Left ventricle myocardium superior (tissue), 1 donor: ENCODE measurements at regions not wholly inside any gene's neighbourhood (a gene's known extent, or its start where the extent isn't known, plus 50 kb on each side); places are given as distances from the start of the nearest gene placed in this dataset.
A peak's percentile ranks its signal among the peaks of the same experiment; 100 is the strongest.
"Not testable (repeated sequence)": the region's sequence is repeated elsewhere in the genome, so short reads cannot be mapped to it uniquely, and the experiment has no call there.

ENCODE experiments used
- ATAC-seq: fragments of 200-7000 bp; cut with Tn5 transposase; one replicate; pipeline ENCODE4 v1.9.1; 2020; ENCODE audit warnings: mild to moderate bottlenecking, moderate library complexity
- DNase-seq: peaks from one replicate; pipeline ENCODE4 v3.0.0-alpha.2; 2020
- intact Hi-C: fragments of 100-400 bp; cut with micrococcal nuclease; formaldehyde crosslinking; loops from one replicate; pipeline ENCODE4 v1.11.0; 2022
- donor health status: DM: no; HTN: yes; CAD: no; lungs with severe emphysema.

DNA sequence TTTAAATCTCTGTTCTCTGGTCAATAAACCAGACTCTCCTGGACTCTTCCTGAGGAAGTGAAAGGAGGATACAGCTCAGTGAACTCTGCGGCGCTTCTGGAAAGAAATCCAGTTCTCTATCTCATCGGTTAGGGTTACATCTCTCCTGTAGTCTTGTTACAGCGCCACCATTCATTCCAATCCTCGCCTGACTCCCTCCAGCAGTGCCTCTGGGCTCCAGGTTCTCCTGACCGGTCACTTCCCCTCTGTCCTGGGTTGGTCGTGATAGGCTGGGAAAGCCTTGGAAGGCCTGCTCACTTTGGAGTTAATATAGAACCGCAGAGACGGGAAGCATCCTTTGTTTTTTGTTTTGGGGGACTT is 97.0 kb upstream of the STOX2 start:
- ATAC-seq: peak; percentile 75
- DNase-seq: no peak
- intact Hi-C loops: no loop called here

DNA sequence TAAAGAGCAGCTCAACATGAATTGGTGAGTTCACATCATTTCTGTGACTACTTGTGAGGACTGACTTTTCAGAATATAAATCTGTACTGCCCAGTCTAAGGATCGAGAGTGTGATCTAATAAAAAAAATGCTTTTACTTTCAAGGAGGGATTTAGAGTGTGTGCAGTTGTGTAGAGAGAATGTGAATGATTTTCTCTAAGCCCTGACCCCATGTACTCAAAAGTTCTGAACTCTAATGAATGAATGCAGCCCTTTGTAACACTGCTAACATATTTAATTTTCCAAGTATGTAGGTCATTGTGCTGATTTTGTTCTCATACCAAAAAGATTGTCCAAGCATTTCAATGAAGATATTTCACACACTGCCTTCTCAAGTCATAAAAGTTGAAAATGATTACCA is 92.5 kb upstream of the STOX2 start:
- no peak for ATAC-seq
- DNase-seq: no peak
- intact Hi-C loops: no loop called here

DNA sequence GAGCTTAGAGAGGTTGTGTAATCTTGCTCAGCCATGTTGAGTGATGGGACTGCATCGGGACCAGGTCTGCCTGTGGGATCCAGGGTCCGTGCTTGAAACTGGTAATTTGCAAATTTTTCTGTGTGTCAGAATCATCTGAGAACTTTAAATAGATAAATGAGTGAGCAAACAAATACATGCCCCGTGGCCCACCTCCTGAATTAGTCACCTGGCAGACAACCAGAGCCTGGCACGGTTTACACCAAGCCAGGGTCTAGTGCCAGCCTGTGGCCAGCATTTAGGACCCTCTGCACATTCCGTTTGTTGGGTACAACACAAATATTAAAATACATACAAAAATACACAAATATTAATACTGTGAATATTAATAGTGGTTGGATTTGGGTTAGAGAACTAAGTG is 90.6 kb upstream of the STOX2 start:
- intact Hi-C loops: no loop called here
- DNase-seq: no peak
- ATAC-seq: no peak

DNA sequence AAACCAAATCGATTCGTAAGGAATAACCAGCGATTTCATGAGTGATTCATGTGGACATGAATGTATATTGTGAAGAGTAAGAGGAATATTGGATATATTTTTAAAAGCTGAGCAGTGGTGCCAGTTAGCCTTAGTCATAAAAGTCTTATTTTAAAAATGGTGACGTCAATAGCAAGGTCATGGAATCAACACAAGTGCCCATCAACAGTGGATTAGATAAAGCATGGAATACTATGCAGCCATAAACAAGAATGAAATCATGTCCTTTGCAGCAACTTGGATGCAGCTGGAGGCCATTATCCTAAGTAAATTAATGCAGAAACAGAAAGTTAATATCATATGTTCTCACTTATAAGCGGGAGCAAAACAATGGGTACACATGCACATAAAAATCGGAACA is 89.0 kb upstream of the STOX2 start:
- ATAC-seq (no peak), DNase-seq (no peak)
- intact Hi-C loops: no loop called here

DNA sequence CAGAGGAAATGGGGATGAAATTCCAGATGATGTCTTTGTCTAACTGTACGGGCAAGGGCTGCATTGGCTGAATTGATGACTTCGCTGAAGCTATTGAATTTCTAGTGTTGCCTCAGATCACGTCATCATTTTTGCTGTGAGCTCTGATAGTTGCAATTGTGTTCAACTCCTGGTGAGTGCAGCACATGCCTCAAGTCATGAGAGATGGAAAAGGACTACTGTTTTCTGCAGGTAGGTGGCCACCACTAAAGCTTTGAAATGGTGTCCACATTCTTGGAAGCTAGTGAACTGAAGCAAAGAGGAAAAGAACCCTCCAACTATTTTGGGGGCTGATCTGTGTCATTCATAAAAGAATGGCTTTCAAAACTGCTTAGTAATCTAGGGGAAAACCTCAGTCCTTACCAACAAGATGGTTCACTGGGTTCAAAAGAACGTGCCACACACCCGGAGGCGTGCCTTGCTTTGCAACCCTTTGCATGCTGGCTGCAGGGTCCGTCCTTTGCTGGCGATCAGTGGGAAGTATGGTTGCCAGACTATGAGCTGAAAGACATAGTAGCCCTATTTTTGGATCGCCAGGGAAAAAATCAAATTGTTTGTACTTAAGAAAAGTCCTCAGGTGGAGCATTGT is 88.1 kb upstream of the STOX2 start:
- intact Hi-C loops: no loop called here
- DNase-seq (no peak), ATAC-seq (no peak)

DNA sequence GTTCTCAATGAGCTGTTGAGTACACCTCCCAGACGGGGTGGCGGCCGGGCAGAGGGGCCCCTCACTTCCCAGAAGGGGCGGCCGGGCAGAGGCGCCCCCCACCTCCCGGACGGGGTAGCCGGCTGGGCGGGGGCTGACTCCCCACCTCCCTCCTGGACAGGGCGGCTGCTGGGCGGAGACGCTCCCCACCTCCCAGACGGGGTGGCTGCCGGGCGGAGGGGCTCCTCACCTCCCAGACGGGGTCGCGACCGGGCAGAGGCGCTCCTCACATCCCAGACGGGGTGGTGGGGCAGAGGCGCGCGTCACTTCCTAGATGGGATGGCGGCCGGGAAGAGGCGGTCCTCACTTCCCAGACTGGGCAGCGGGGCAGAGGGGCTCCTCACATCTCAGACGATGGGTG is 86.5 kb upstream of the STOX2 start:
- DNase-seq, intact Hi-C loops, ATAC-seq: not testable (repeated sequence)

DNA sequence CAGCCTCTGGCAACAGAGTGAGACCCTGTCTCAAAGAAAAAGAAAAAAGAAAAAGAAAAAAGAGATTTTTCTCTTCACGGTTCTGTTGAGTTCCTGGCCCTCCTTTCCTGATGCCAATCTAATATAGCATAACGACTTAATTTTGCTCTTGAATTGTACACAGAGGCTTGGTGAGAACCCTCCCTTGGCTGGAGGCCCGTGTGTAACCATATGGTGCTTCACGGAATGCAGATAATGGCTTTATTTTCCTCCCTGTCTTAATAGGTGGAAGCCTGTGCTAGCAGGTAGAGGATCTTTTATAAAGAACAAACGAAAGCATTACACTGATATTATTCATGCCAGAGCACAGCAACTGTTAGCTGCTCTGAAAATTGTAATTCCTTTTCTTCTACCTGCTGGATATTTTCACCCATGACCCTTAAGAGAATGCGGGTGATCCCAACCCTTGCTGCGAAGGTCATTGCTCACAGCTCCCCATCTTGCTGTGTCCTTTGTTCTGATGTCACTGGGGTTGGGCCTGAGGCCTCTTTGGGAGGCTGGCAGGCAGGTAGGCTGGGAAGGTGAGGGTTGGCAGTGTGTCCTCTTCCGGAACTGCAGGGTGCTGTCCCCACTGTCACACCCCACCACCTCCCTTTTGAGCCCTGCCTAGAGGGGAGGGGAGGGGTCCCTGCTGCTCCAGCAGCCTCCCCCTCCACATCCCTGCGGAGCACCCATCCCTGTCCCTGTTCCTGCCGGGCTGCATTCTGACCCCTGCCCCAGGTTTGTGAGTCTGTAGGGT is 83.8 kb upstream of the STOX2 start:
- DNase-seq: no peak
- intact Hi-C loops: no loop called here
- no peak for ATAC-seq

DNA sequence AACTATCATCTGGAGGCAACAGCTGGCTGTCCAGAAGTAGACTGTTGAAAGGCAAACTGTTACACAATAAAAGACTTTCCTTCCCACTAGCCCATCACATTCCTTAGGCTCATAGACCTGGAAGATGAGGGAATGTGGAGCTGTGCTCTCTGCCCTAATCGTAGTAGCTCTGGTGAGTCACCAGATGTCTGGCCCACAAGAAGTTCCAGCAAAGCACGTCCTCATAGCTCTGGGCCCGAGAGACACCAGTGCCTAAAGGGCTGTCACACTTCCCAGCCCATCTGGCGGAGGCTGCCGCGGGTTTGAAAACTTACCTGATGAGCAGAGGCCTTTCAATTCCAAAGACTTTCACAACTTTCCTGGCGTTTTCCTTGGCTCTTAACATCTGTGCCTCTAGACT is 81.7 kb upstream of the STOX2 start:
- DNase-seq (peak; percentile 57), ATAC-seq (peak; percentile 93)
- intact Hi-C loops: no loop called here

DNA sequence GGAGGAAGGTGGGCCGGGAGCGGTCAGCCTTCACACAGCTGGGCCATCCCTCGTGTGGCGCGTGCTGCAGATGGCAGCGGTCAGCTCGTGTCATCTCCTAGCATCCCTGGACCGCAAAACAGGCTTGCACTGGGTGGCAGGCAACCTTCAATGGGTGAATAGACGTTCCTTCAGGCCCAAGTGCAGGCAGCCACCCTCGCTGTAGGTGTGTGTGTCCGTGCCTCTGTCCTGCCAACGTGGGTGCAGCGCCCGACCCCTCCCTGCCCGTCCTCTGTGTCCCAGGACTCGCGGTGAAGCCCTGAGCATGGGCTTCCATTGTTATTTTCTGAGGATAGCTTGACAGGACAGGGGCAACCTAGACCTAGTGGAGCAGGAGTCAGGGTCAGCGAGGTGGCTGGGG is 79.8 kb upstream of the STOX2 start:
- no peak for DNase-seq
- intact Hi-C loops: no loop called here
- ATAC-seq: no peak

DNA sequence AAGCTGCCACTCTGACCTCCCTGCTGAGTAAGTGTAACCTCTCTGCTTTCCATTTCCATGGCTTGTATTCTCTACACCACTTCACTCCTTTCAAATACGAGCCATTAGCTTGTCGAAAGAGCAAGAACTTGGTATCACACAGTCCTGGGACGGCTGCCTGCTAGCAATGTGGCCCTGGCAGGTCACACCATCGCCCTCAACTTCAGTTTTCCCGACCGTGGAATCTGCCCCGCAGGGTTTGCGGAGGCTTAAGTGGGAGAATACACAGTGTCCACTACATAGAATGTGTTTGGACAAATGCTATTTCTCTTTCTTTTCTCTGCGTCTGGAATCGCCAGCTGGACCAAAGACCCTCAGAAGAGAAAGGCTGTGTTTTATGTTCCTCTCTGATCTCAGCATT is 78.6 kb upstream of the STOX2 start:
- ATAC-seq (no peak), DNase-seq (no peak)
- intact Hi-C loops: no loop called here

DNA sequence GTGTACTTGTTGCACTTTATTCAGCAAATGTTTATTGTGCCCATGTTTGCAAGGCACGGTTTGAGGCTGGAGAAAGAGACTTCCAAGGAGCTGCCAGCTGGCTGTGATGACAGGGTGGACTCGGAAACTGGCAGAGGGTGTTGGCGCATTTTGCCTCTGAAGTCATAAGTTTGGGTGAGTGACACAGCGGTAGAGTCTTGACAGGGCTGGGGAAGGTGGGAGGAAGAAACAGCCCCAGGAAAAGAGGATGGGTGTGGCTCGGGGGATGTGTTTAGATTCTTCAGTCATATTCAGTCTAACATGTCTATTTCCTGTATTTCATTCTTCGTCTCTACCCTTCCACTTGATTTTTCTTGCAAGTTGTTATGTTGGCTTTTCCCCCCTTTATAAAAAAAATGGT is 77.0 kb upstream of the STOX2 start:
- ATAC-seq: no peak
- intact Hi-C loops: no loop called here
- no peak for DNase-seq

DNA sequence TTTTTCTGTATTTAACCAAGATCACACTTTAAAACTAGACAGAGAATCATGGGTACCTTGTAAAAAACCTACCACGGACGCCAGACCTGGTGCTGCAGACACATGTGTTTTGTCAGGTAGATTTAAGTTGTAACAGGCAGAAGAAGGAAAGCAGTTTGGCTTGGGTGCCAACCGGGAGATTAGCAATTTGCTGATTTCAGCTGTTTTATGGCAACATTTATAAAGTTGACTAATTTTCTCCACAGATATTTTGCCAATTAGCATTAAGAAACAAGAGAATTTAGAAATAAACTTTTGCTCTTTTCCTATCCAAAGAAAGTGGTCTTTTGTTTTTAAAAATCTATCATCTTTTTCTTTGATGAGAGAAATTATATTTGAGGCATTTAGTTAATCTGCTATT is 76.3 kb upstream of the STOX2 start:
- DNase-seq (no peak), ATAC-seq (no peak)
- intact Hi-C loops: no loop called here

DNA sequence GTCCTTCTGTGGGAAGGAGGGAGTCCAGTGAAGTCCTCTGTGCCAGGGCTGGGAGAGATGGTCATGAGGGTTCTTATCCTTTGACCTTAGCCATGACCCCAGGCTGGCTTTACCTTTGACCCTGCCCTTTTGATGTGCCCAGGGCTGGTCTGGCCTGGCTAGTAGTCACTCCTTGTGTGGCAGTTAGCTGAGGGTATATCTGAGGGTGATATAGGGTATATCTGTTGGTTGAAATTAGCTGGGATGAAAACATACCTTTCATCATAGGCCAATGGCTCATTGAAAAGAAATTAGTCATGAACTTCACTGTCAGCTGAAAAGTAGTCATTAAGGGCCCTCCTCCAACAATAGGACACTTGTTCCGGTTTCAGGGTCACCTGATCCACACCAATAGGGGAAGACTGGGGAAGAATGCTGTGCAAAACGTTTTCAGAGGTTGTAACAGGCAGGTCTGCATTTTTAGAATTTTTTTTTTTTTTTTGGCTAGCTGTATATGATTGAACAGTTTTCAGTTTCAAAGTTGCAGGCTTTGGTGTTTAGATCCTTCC is 74.6 kb upstream of the STOX2 start:
- peak; percentile 25 for ATAC-seq
- no peak for DNase-seq
- intact Hi-C loops: no loop called here

DNA sequence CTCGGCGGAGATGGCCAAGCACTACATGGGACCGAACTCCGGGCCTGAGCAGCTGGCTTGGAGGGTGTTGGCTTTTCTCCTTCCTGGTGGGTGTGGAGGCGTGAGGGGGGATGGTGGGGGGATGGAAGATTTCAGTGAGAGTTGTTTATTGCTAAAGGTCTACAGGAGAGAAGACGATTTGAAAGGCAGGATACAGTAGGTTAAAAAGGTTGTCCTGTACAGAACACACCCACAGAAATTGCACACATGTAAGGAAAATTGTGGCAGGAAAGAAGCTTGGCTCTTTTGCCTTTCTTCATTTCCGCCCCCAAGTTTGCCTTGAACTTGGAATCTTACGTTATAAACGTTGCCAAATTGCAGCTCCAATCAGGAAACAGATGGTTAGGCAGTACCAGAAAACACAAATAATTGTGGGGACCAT is 74.1 kb upstream of the STOX2 start:
- no peak for DNase-seq
- intact Hi-C loops: no loop called here
- ATAC-seq: peak; percentile 66

DNA sequence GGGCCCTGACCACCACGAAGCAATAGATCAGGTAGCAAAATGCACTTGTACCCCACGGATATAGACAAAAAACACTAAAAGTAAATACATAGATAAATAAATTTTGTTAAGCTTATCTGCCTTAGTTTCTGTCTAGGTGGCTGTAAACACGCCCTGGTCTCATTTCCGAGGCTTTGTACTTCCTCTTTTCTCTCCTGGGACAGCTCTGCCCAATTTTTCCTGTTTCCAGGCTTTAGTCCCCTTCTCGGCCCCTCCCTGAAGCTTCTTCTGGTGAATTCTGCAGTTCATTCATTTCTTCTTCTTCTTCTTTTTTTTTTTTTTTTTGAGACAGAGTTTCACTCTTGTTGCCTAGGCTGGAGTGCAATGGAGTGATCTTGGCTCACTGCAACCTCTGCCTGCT is 73.4 kb upstream of the STOX2 start:
- ATAC-seq: peak; percentile 34
- intact Hi-C loops: no loop called here
- DNase-seq: no peak

DNA sequence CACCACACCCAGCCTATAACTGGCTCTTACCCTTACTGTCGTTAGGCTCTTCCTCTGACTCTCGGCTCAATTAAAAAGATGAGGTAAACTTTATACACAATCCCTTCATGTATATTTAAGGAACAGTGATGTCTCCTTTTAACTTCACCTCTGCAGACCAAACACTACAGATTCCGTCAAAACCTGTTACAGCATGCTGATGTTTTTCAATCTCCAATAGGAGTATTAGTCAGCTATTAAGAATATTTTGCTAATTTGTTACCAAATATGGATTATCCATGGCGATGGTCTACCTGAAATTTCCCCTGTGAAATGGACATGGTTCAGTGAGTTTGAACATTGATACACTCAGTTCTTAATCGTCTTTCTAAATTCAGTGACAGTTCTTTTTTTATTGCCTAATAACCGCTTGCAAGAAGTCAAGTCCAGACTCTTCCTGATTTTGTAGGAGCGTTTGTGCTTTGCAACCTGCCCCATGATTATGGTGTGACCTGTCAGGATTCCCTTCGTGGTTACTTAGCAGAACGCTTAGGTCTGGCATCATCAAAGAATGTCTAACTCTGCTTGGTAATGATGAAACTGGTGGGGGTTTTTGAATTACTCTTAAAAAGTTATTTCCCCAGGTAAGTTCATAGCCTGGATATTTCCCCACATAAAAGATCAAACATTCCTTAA is 72.2 kb upstream of the STOX2 start:
- no peak for ATAC-seq
- DNase-seq: no peak
- intact Hi-C loops: no loop called here

DNA sequence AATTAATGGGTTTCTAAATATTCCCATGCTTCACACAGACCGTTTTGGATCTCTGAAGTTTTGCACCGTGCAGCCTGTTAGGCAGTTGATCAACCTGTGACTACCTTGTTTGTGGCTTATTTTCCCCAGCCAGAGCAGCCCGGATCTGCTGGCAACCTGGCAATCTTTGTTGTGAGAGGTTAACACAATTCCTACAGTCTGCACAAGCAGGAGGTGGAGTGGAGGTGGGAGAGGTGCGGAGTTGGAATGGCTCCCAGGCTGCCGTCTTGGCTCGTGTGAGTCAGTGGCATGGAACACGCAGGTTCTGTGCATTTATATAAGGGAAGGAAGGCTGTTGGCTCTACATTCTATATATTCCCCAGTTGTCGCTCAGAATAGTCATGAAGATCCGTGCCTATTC is 70.9 kb upstream of the STOX2 start:
- intact Hi-C loops: no loop called here
- DNase-seq (no peak), ATAC-seq (no peak)

DNA sequence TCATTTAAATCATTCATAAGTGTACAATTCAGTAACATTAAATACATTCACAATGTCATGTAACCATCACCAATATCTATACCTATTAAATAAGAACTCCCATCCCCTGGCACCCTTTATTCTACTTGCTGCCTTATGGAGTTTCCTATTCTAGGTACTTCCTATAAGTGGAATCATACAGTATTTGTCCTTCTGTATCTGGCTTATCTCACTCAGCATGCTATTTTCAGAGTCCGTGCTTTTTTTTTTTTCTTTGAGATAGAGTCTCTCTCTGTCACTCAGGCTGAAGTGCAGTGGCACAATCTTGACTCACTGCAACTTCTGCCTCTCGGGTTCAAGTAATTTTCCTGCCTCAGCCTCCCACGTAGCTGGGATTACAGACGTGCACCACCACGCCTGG is 67.9 kb upstream of the STOX2 start:
- peak; percentile 69 for ATAC-seq
- intact Hi-C loops: no loop called here
- no peak for DNase-seq

DNA sequence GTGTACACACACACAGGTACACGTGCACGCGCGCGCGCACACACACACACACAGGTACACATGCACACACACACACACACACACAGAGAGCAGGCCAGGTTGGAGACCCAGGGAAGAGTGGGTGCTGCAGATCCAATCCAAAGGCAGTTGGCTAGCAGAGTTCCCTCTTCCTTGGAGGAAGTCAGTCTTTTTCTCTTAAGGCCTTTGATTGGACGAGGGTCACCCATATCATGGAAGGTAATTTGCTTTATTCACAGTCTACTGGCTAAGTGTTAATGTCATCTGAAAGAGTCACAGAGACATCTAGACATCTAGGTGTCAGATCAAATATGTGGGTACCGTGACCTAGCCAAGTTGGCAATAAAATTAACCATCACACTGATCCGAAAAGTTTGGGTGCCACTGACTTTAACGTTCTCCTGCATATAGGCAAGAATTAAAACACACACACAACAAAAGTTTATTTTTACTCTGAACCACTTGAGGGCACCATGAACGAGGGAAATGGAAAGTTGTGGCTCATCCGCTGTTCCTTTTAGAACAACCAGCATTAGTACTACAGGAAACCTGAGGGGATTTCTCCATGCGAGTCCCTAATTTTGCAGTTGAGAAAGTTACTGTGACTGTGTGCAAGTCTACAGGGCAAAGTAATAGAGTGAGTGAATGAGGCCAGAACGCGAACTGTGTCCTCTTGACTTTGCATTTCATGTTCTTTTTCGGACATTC is 66.0 kb upstream of the STOX2 start:
- ATAC-seq (peak; percentile 50), DNase-seq (no peak)
- intact Hi-C loops: no loop called here

DNA sequence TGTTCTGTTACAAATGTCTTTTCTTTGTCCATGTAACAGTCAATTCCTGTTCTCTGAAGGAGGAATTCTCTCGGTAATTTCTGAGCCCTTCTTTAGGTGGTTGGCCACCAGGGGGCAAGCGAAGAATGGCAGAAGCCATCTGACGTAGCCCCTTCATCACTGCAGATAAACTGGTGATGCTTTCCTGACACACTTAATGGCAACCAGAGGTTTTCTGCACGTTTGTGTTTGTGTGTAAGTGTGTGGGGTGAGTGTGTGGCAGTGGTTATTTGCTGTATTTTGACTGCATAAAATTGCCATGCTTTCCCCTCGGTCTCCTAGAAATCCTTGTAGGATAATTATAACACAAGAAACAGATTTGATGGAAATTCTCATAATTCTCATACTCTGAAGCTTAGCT is 64.8 kb upstream of the STOX2 start:
- peak; percentile 87 for DNase-seq
- ATAC-seq: peak; percentile 64
- intact Hi-C loops: loop anchor here (2.0 to 10.0 kb wide), 3 partner anchors 64 to 322 kb away; partner anchors contain the start of gene STOX2
